ENCODE measurements at regions not wholly inside any gene's neighbourhood (a gene's known extent, or its start where the extent isn't known, plus 50 kb on each side); places are given as distances from the start of the nearest gene placed in this dataset.

- H3K27me3 ChIP-seq (ENCODE audit: control insufficient read depth, insufficient read depth, low read length) = peaks cover 2% of the 10 kb centered on the region
Measured at GRCh38 chr4:41329361-41329760, 72.6 kb downstream of the UCHL1 start.

GRCh38 chr4:41331224-41331623 lies 74.5 kb downstream of the UCHL1 start:
- H3K4me2 ChIP-seq (ENCODE audit: low read length) = no peak overlapping the region
- H3K36me3 ChIP-seq (ENCODE audit: insufficient read depth, low read length) = no peaks in the 10 kb centered on the region
- no peak overlapping the region for H3K9ac ChIP-seq (ENCODE audit: low read depth, low read length)
- H3K9me3 ChIP-seq (replicated peaks; ENCODE audit: low read length) = no peaks in the 10 kb centered on the region
- no peak overlapping the region for H3K4me3 ChIP-seq (ENCODE audit: low read length)
- H3K27me3 ChIP-seq (ENCODE audit: control insufficient read depth, insufficient read depth, low read length) = peaks cover 8% of the 10 kb centered on the region
- no peaks in the 10 kb centered on the region for H3K4me1 ChIP-seq (ENCODE audit: control insufficient read depth, insufficient read depth, low read length)

More at GRCh38 chr4:41329361-41329760, 72.6 kb downstream of the UCHL1 start:
- H3K9ac ChIP-seq (ENCODE audit: low read depth, low read length) = no peak overlapping the region
- H3K36me3 ChIP-seq (ENCODE audit: insufficient read depth, low read length) = no peaks in the 10 kb centered on the region
- H3K4me3 ChIP-seq (ENCODE audit: low read length) = no peak overlapping the region
- H3K4me2 ChIP-seq (ENCODE audit: low read length) = no peak overlapping the region
- H3K4me1 ChIP-seq (ENCODE audit: control insufficient read depth, insufficient read depth, low read length) = no peaks in the 10 kb centered on the region
- no peaks in the 10 kb centered on the region for H3K9me3 ChIP-seq (replicated peaks; ENCODE audit: low read length)

GRCh38 chr4:41332510-41333054 lies 75.9 kb downstream of the UCHL1 start:
- Histone ChIP-seq H3K9me3 (replicated peaks; ENCODE audit: low read length) (no peaks in the 10 kb centered on the region), H3K27me3 (ENCODE audit: control insufficient read depth, insufficient read depth, low read length) (peaks cover 8% of the 10 kb centered on the region), H3K4me1 (ENCODE audit: control insufficient read depth, insufficient read depth, low read length) (no peaks in the 10 kb centered on the region), H3K4me3 (ENCODE audit: low read length) (no peak overlapping the region), H3K36me3 (ENCODE audit: insufficient read depth, low read length) (no peaks in the 10 kb centered on the region), H3K4me2 (ENCODE audit: low read length) (no peak overlapping the region), H3K9ac (ENCODE audit: low read depth, low read length) (no peak overlapping the region)

GRCh38 chr4:41334182-41334581 lies 77.5 kb downstream of the UCHL1 start:
- Histone ChIP-seq H3K27me3 (ENCODE audit: control insufficient read depth, insufficient read depth, low read length) (peaks cover 8% of the 10 kb centered on the region), H3K36me3 (ENCODE audit: insufficient read depth, low read length) (no peaks in the 10 kb centered on the region), H3K4me1 (ENCODE audit: control insufficient read depth, insufficient read depth, low read length) (no peaks in the 10 kb centered on the region), H3K4me3 (ENCODE audit: low read length) (no peak overlapping the region), H3K9me3 (replicated peaks; ENCODE audit: low read length) (no peaks in the 10 kb centered on the region), H3K4me2 (ENCODE audit: low read length) (no peak overlapping the region), H3K9ac (ENCODE audit: low read depth, low read length) (no peak overlapping the region)

GRCh38 chr4:41339812-41340809 lies 83.4 kb downstream of the UCHL1 start:
- H3K9me3 ChIP-seq (replicated peaks; ENCODE audit: low read length) = no peaks in the 10 kb centered on the region

GRCh38 chr4:41346306-41347061 lies 89.8 kb downstream of the UCHL1 start:
- Histone ChIP-seq H3K4me2 (ENCODE audit: low read length) (no peak overlapping the region), H3K27me3 (ENCODE audit: control insufficient read depth, insufficient read depth, low read length) (no peaks in the 10 kb centered on the region), H3K36me3 (ENCODE audit: insufficient read depth, low read length) (no peaks in the 10 kb centered on the region), H3K9me3 (replicated peaks; ENCODE audit: low read length) (no peaks in the 10 kb centered on the region), H3K4me3 (ENCODE audit: low read length) (no peak overlapping the region), H3K4me1 (ENCODE audit: control insufficient read depth, insufficient read depth, low read length) (peaks cover 4% of the 10 kb centered on the region), H3K9ac (ENCODE audit: low read depth, low read length) (no peak overlapping the region)

More at GRCh38 chr4:41339812-41340809, 83.4 kb downstream of the UCHL1 start:
- no peak overlapping the region for H3K9ac ChIP-seq (ENCODE audit: low read depth, low read length)
- no peaks in the 10 kb centered on the region for H3K27me3 ChIP-seq (ENCODE audit: control insufficient read depth, insufficient read depth, low read length)
- H3K4me1 ChIP-seq (ENCODE audit: control insufficient read depth, insufficient read depth, low read length) = peaks cover 5% of the 10 kb centered on the region
- H3K36me3 ChIP-seq (ENCODE audit: insufficient read depth, low read length) = no peaks in the 10 kb centered on the region
- H3K4me2 ChIP-seq (ENCODE audit: low read length) = no peak overlapping the region
- H3K4me3 ChIP-seq (ENCODE audit: low read length) = no peak overlapping the region

GRCh38 chr4:41349021-41349420 lies 92.3 kb downstream of the UCHL1 start:
- H3K4me3 ChIP-seq (ENCODE audit: low read length) = no peak overlapping the region
- no peak overlapping the region for H3K4me2 ChIP-seq (ENCODE audit: low read length)
- H3K36me3 ChIP-seq (ENCODE audit: insufficient read depth, low read length) = no peaks in the 10 kb centered on the region
- peaks cover 4% of the 10 kb centered on the region for H3K4me1 ChIP-seq (ENCODE audit: control insufficient read depth, insufficient read depth, low read length)
- no peaks in the 10 kb centered on the region for H3K9me3 ChIP-seq (replicated peaks; ENCODE audit: low read length)
- no peaks in the 10 kb centered on the region for H3K27me3 ChIP-seq (ENCODE audit: control insufficient read depth, insufficient read depth, low read length)
- no peak overlapping the region for H3K9ac ChIP-seq (ENCODE audit: low read depth, low read length)

- Histone ChIP-seq H3K4me2 (ENCODE audit: low read length) (peak overlapping the region; percentile 17), H3K9me3 (replicated peaks; ENCODE audit: low read length) (no peaks in the 10 kb centered on the region), H3K9ac (ENCODE audit: low read depth, low read length) (peak overlapping the region; percentile 40), H3K27me3 (ENCODE audit: control insufficient read depth, insufficient read depth, low read length) (peaks cover 18% of the 10 kb centered on the region), H3K4me1 (ENCODE audit: control insufficient read depth, insufficient read depth, low read length) (peaks cover 41% of the 10 kb centered on the region), H3K36me3 (ENCODE audit: insufficient read depth, low read length) (no peaks in the 10 kb centered on the region), H3K4me3 (ENCODE audit: low read length) (peak overlapping the region; percentile 18)
Measured at GRCh38 chr4:41358647-41359421, 102.1 kb downstream of the UCHL1 start.

GRCh38 chr4:41359422-41359775 lies 102.7 kb downstream of the UCHL1 start:
- Histone ChIP-seq H3K9me3 (replicated peaks; ENCODE audit: low read length) (no peaks in the 10 kb centered on the region), H3K4me2 (ENCODE audit: low read length) (peak overlapping the region; percentile 17), H3K4me3 (ENCODE audit: low read length) (no peak overlapping the region), H3K36me3 (ENCODE audit: insufficient read depth, low read length) (no peaks in the 10 kb centered on the region), H3K27me3 (ENCODE audit: control insufficient read depth, insufficient read depth, low read length) (peaks cover 19% of the 10 kb centered on the region), H3K4me1 (ENCODE audit: control insufficient read depth, insufficient read depth, low read length) (peaks cover 42% of the 10 kb centered on the region), H3K9ac (ENCODE audit: low read depth, low read length) (peak overlapping the region; percentile 40)

GRCh38 chr4:41359836-41360213 lies 103.1 kb downstream of the UCHL1 start:
- peak overlapping the region; percentile 78 for H3K4me3 ChIP-seq (ENCODE audit: low read length)
- no peaks in the 10 kb centered on the region for H3K36me3 ChIP-seq (ENCODE audit: insufficient read depth, low read length)
- H3K9me3 ChIP-seq (replicated peaks; ENCODE audit: low read length) = no peaks in the 10 kb centered on the region
- H3K4me2 ChIP-seq (ENCODE audit: low read length) = peak overlapping the region; percentile 96
- peaks cover 42% of the 10 kb centered on the region for H3K4me1 ChIP-seq (ENCODE audit: control insufficient read depth, insufficient read depth, low read length)
- H3K9ac ChIP-seq (ENCODE audit: low read depth, low read length) = peak overlapping the region; percentile 52
- H3K27me3 ChIP-seq (ENCODE audit: control insufficient read depth, insufficient read depth, low read length) = peaks cover 19% of the 10 kb centered on the region
